ENCODE measurements at regions not wholly inside any gene's neighbourhood (a gene's known extent, or its start where the extent isn't known, plus 50 kb on each side); places are given as distances from the start of the nearest gene placed in this dataset.

DNA sequence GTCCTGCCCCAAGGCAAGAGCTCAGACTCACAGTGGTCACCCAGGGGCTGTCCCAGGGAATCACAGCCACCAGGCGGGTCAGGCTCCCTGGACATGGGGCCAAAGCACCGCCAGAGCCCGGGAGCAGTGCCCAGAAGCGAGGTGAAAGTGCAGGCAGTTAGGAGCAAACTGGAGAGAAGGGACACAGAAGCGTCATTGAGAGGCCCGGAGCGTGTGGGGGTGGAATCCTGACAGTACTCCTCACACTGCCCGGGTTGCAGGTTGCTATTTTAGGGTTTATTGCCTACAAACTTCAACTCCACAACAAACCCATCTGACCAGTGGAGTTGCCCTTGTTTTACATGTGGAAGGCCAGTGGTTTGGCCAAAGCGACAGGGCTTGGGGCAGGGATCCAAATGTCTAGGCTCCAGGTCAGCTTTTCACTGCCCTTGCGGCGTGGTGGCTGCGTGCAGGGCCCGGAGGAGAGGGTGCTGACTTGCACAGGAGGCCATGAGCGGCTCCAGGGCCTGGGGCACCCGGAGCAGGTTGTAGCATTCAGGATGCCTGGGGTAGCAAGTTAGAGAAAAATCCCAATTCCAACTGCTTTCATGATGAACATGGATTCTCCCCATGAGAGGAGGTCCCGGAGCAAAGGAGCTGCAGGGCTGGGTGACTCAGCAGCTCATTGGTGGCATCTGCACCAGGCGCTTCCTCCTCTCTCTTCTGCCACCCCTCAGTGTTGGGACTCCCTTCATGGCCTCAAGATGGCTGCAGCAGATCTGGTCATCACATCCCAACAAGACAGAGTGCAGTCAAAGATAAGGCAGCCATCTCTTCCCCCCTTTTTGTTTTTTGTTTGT, 112.3 kb upstream of the NCOR2 start:
- TF ChIP-seq, protein P1, sequence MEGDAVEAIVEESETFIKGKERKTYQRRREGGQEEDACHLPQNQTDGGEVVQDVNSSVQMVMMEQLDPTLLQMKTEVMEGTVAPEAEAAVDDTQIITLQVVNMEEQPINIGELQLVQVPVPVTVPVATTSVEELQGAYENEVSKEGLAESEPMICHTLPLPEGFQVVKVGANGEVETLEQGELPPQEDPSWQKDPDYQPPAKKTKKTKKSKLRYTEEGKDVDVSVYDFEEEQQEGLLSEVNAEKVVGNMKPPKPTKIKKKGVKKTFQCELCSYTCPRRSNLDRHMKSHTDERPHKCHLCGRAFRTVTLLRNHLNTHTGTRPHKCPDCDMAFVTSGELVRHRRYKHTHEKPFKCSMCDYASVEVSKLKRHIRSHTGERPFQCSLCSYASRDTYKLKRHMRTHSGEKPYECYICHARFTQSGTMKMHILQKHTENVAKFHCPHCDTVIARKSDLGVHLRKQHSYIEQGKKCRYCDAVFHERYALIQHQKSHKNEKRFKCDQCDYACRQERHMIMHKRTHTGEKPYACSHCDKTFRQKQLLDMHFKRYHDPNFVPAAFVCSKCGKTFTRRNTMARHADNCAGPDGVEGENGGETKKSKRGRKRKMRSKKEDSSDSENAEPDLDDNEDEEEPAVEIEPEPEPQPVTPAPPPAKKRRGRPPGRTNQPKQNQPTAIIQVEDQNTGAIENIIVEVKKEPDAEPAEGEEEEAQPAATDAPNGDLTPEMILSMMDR (IDR thresholded peaks at IDR 0.05; ENCODE audit: low read depth, low read length, missing control alignments), result no peak
- in situ Hi-C loops (cut with HindIII; ENCODE audit: low sequenced_read_pairs), result loop anchor here (5.0 to 10.0 kb wide), 2 partner anchors 53 to 55 kb away; no protein-coding TSS in a partner anchor
- no peak for DNase-seq (ENCODE audit: low read depth)

DNA sequence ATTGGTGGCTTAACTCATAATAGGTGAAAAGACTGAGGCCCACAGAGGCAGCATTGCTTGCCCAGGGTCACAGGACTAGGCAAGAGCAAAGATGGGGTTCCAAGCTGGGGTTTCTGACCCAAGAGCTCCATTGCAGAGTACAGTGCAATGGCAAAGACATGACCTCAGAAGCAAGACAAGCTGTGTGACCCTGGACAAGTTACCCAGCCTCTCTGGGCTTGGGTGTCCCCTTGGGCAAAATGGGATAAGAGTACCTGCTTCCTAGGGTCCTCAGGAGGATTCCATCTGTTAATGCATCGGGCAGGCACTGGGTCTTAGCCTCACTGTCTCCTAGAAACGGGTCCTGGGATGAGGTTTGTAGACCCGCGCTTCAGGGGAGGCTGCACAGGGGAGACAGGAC, 111.6 kb upstream of the NCOR2 start:
- no peak for DNase-seq (ENCODE audit: low read depth)
- in situ Hi-C loops (cut with HindIII; ENCODE audit: low sequenced_read_pairs), result no loop called here
- H3K4me3 ChIP-seq (ENCODE audit: low read depth, low read length), result no peak overlapping the region
- TF ChIP-seq, protein P1 (IDR thresholded peaks at IDR 0.05; ENCODE audit: low read depth, low read length, missing control alignments), result no peak

More for the DNA sequence above, 112.3 kb upstream of the NCOR2 start:
- H3K4me3 ChIP-seq (ENCODE audit: low read depth, low read length), result no peak overlapping the region

DNA sequence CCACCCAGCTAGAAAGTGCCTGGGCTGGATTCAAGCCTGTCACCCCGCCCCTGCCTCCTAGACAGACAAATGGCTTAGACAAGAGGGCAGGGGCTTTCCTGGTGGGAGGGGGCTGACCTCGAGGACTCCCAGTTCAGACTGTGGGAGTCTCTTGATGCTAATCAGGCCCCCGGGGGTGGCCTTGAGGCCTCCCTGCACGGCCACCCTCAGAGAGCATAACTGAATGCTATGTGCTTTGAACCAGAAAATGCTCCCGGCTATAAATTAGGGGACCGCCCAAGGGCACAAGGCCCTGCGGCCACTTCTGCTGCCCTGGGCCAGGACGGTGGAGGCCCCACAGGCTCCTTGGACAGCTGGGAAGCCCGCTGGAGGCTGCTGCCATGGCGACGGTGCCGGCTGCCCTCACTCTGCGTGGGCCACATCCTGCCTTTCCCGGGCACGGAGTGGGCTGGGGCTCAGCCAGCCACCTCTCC, 111.0 kb upstream of the NCOR2 start:
- in situ Hi-C loops (cut with HindIII; ENCODE audit: low sequenced_read_pairs), result no loop called here
- TF ChIP-seq, protein P1 (IDR thresholded peaks at IDR 0.05; ENCODE audit: low read depth, low read length, missing control alignments), result no peak
- DNase-seq (ENCODE audit: low read depth), result no peak

DNA sequence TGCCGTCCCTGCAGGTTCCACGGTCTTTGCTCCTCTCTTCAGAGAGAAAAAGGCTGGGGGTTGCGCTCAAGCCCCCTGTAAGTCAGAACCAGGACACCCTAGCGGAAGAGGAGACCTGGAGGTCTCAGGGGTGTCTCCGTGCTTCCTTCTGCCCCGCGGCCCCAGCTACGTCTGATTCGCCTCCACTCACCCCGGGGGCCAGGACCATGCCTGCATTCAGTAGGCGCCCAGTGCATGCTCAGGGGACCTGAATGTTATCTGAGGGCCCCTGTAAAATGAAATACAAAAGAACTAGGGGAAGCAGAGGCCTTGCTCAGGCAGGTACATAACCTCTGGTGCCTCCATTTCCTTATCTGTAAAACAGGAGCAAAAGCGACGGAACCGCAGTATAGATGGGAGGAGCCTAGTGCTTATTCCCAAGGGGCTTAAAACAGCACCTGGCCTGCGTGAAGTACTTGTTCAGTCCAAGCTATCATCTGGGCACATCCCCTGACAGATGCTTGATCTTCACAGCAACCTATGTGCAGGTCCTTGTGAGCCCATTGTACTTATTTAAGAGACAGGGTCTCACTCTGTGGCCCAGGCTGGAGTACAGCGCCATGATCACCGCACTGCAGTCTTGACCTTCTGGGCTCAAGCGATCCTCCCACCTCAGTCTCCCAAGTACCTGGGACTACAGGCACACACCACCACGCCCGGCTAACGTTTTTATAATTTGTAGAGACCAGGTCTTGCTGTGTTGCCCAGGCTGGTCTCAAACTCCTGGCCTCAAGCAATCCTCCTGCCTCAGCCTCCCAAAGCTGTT, 110.3 kb upstream of the NCOR2 start:
- in situ Hi-C loops (cut with HindIII; ENCODE audit: low sequenced_read_pairs), result no loop called here
- no peak for DNase-seq (ENCODE audit: low read depth)
- TF ChIP-seq, protein P1 (IDR thresholded peaks at IDR 0.05; ENCODE audit: low read depth, low read length, missing control alignments), result no peak
- no peak overlapping the region for H3K4me3 ChIP-seq (ENCODE audit: low read depth, low read length)

More for the DNA sequence above, 111.0 kb upstream of the NCOR2 start:
- no peak overlapping the region for H3K4me3 ChIP-seq (ENCODE audit: low read depth, low read length)

DNA sequence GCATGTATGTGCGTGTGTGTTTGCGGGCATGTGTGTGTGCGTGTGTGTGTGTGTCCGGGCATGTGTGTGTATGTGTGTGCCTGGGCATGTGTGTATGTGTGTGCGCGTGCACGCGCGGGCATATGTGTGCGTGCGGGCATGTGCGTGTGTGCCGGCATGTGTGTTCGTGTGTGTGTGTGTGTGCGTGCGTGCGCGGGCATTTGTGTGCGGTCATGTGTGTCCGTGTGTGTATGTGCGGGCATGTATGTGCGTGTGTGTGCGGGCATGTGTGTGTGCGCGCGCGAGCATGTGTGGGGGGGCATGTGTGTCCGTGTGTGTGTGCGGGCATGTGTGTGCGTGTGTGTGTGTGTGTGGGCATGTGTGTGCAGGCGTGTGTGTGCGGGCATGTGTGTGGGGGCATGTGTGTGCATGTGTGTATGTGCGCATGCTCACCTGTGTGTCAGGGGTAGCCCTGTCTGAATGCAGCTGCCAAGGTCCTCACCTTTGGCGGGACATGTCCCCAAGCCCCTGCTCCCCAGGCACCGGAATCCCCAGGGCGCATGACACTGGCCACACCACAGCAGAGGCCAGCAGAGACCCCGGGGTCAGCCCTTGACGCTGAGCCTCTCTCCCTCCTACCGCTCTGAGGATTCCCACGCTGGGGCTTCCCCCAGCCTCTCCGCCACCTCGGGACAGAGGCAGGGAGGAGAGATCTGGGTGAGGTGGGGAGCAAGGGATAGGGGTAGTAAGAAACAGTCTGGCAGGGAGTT, 109.5 kb upstream of the NCOR2 start:
- no peak overlapping the region for H3K4me3 ChIP-seq (ENCODE audit: low read depth, low read length)
- TF ChIP-seq, protein P1 (IDR thresholded peaks at IDR 0.05; ENCODE audit: low read depth, low read length, missing control alignments), result no peak
- in situ Hi-C loops (cut with HindIII; ENCODE audit: low sequenced_read_pairs), result no loop called here
- no peak for DNase-seq (ENCODE audit: low read depth)

All from astrocyte of the cerebellum (primary cell).